Activated CD8-positive, alpha-beta memory T cell treated with anti-CD3 and anti-CD28 coated beads, Interleukin-2, amount 50 U/mL, for 1 hour (primary cell): ENCODE measurements at regions not wholly inside any gene's neighbourhood (a gene's known extent, or its start where the extent isn't known, plus 50 kb on each side); places are given as distances from the start of the nearest gene placed in this dataset.
"Not testable (repeated sequence)": the region's sequence is repeated elsewhere in the genome, so short reads cannot be mapped to it uniquely, and the experiment has no call there.

Experiments
- DNase-seq: peaks from one replicate; pipeline ENCODE4 v3.0.0-alpha.2; 2020; ENCODE audit errors: extremely low read depth

- DNase-seq, result no peak
Observed at GRCh38 chr5:92695123-92696003, 885.7 kb downstream of the NR2F1-AS1 start.

- no peak for DNase-seq
Observed at GRCh38 chr5:92694067-92694466, 887.0 kb downstream of the NR2F1-AS1 start.

- not testable (repeated sequence) for DNase-seq
Observed at GRCh38 chr5:92691955-92692354, 889.1 kb downstream of the NR2F1-AS1 start.

GRCh38 chr5:92687821-92688722 lies 892.9 kb downstream of the NR2F1-AS1 start:
- DNase-seq, result no peak

- DNase-seq, result no peak
Observed at GRCh38 chr5:92678640-92679039, 902.4 kb downstream of the NR2F1-AS1 start.

- DNase-seq, result no peak
Observed at GRCh38 chr5:92676215-92677165, 904.5 kb downstream of the NR2F1-AS1 start.

- no peak for DNase-seq
Observed at GRCh38 chr5:92674321-92674720, 906.7 kb downstream of the NR2F1-AS1 start.

GRCh38 chr5:92665506-92665905 lies 915.5 kb downstream of the NR2F1-AS1 start:
- no peak for DNase-seq

- no peak for DNase-seq
Observed at GRCh38 chr5:92662741-92663140, 918.3 kb downstream of the NR2F1-AS1 start.

- no peak for DNase-seq
Observed at GRCh38 chr5:92659246-92659645, 921.8 kb downstream of the NR2F1-AS1 start.

- DNase-seq, result not testable (repeated sequence)
Observed at GRCh38 chr5:92654601-92655000, 926.4 kb downstream of the NR2F1-AS1 start.

- no peak for DNase-seq
Observed at GRCh38 chr5:92653730-92654461, 927.1 kb downstream of the NR2F1-AS1 start.

GRCh38 chr5:92652756-92653155 lies 928.3 kb downstream of the NR2F1-AS1 start:
- DNase-seq, result no peak

- no peak for DNase-seq
Observed at GRCh38 chr5:92644266-92644886, 936.6 kb downstream of the NR2F1-AS1 start.

GRCh38 chr5:92641031-92641962 lies 939.7 kb downstream of the NR2F1-AS1 start:
- DNase-seq, result no peak

GRCh38 chr5:92640340-92640739 lies 940.7 kb downstream of the NR2F1-AS1 start:
- no peak for DNase-seq

- no peak for DNase-seq
Observed at GRCh38 chr5:92637960-92638359, 943.1 kb downstream of the NR2F1-AS1 start.

GRCh38 chr5:92637247-92637646 lies 943.8 kb downstream of the NR2F1-AS1 start:
- DNase-seq, result no peak

- DNase-seq, result no peak
Observed at GRCh38 chr5:92635001-92635461, 946.0 kb downstream of the NR2F1-AS1 start.
